ENCODE measurements at regions not wholly inside any gene's neighbourhood (a gene's known extent, or its start where the extent isn't known, plus 50 kb on each side); places are given as distances from the start of the nearest gene placed in this dataset.

- DNase-seq: no peak
Observed at GRCh38 chr14:84767434-84767833, 762.5 kb upstream of the FLRT2 start.

GRCh38 chr14:84770030-84770429 lies 759.9 kb upstream of the FLRT2 start:
- DNase-seq: no peak

GRCh38 chr14:84777356-84777755 lies 752.6 kb upstream of the FLRT2 start:
- DNase-seq: no peak

- no peak for DNase-seq
Observed at GRCh38 chr14:84782902-84783301, 747.0 kb upstream of the FLRT2 start.

- DNase-seq: no peak
Observed at GRCh38 chr14:84783511-84783910, 746.4 kb upstream of the FLRT2 start.

- no peak for DNase-seq
Observed at GRCh38 chr14:84785996-84786395, 743.9 kb upstream of the FLRT2 start.

GRCh38 chr14:84789012-84789411 lies 740.9 kb upstream of the FLRT2 start:
- no peak for DNase-seq

GRCh38 chr14:84792722-84793410 lies 737.1 kb upstream of the FLRT2 start:
- no peak for DNase-seq

- DNase-seq: no peak
Observed at GRCh38 chr14:84797326-84797725, 732.6 kb upstream of the FLRT2 start.

- DNase-seq: no peak
Observed at GRCh38 chr14:84804468-84804867, 725.5 kb upstream of the FLRT2 start.

- no peak for DNase-seq
Observed at GRCh38 chr14:84804895-84805294, 725.0 kb upstream of the FLRT2 start.

- no peak for DNase-seq
Observed at GRCh38 chr14:84806181-84806580, 723.8 kb upstream of the FLRT2 start.

GRCh38 chr14:84806622-84807021 lies 723.3 kb upstream of the FLRT2 start:
- DNase-seq: no peak

- DNase-seq: no peak
Observed at GRCh38 chr14:84807673-84808072, 722.3 kb upstream of the FLRT2 start.

GRCh38 chr14:84809158-84809557 lies 720.8 kb upstream of the FLRT2 start:
- no peak for DNase-seq

- no peak for DNase-seq
Observed at GRCh38 chr14:84814391-84814790, 715.6 kb upstream of the FLRT2 start.

- no peak for DNase-seq
Observed at GRCh38 chr14:84819528-84819927, 710.4 kb upstream of the FLRT2 start.

GRCh38 chr14:84825481-84826251 lies 704.3 kb upstream of the FLRT2 start:
- DNase-seq: no peak

GRCh38 chr14:84826294-84826693 lies 703.6 kb upstream of the FLRT2 start:
- no peak for DNase-seq

- no peak for DNase-seq
Observed at GRCh38 chr14:84850595-84850994, 679.3 kb upstream of the FLRT2 start.

- DNase-seq: no peak
Observed at GRCh38 chr14:84856751-84857534, 673.0 kb upstream of the FLRT2 start.

- DNase-seq: no peak
Observed at GRCh38 chr14:84857571-84857970, 672.4 kb upstream of the FLRT2 start.

- DNase-seq: no peak
Observed at GRCh38 chr14:84859116-84859515, 670.8 kb upstream of the FLRT2 start.

Measured in inflammatory macrophage (primary cell).